HG03575 (cell line): ENCODE measurements at regions not wholly inside any gene's neighbourhood (a gene's known extent, or its start where the extent isn't known, plus 50 kb on each side); places are given as distances from the start of the nearest gene placed in this dataset.
"Not testable (repeated sequence)": the region's sequence is repeated elsewhere in the genome, so short reads cannot be mapped to it uniquely, and the experiment has no call there.

Source experiments
- ATAC-seq: cut with Tn5 transposase; IDR thresholded peaks from one replicate; pipeline ENCODE4 v1.9.1; 2021; ENCODE audit not compliant: unreplicated experiment, insufficient number of reproducible peaks, low FRiP score; ENCODE audit errors: extremely low read depth

DNA sequence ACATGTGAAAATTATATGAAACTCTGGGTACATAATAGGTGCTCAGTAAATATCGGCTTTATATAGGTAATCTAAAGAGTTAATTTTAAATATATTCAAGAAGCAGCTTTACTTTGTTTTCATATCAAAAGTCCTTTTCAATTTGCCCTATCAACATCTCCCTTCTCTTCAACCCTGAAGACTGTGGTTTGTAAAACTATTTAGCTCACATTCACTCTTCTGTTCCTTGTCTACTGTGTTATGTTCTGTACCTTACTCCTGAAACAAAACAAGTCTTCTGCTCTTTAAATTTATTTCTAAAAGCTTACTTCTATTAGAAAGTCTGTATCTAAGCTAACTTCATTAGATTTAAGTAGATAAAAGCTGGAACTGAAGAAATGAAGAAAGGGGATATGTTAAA, 301.7 kb upstream of the PMFBP1 start:
- no peak for ATAC-seq

GRCh38 chr16:72471317-72471924, 299.5 kb upstream of the PMFBP1 start:
- ATAC-seq = no peak

- ATAC-seq = no peak
Measured at GRCh38 chr16:72470541-72470940, 298.6 kb upstream of the PMFBP1 start.

DNA sequence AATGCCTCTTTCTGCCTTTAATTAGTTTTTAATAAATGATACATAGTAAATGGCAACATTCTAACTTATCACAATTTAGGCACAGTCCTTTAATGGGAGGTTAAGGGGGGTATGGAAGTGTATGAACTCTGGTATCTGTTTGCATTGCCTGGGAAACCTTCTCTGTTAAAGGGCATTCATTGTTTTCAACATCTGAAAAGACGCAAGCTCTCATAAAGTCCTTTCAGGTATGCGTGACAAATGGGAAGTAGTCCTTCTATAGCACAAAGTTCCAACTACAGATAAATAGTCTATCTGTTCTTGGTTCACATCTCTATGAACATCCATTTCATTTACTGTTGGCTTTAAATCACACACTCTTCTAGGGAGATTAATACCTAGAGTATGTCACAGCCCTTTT, 298.0 kb upstream of the PMFBP1 start:
- ATAC-seq = no peak

DNA sequence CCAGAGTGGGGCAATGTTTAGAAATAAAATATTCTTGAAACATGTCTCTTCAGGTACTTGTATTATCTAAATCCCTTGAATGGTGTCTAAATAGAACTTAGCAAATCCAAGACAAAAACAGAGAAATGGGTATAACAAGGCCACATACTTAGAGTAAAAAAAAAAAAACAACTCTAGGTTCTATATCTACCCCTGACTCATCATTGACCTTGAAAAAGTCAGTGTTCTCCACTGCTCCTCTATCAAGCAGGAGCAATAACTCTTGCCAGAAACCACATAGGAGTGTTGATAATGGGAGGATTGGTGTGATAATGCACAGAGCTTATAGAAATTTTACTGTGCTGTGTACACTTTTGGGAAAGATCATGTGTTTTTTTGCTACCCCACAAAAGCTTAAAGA, 296.6 kb upstream of the PMFBP1 start:
- no peak for ATAC-seq

DNA sequence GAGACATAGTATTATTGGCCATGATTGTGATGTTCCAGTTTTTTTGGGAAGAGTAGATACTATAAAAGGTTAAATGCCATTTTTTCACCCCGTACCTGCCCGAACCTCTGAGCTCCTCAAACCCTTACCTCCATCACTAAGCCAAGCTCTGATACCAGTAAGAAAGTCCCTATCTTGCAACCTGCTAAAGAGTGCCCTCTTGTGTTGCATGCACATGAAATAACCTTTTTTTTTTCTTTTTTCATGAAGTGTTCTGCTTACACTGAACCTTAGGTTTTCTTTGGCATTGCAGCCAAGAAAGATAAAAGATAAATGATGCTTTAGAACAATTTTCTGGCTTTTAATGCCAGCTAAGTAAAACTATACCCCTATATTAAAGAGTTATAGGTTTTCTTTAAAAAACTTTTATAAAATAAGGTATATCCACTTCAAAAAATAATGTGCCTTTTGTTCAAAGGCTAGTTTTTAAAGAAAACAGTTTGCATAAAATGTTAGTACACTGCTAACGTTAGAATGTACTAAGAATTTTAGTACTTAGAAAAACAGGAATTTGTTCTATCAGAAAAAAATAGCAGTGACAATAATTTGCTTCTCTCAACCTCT, 295.3 kb upstream of the PMFBP1 start:
- no peak for ATAC-seq

DNA sequence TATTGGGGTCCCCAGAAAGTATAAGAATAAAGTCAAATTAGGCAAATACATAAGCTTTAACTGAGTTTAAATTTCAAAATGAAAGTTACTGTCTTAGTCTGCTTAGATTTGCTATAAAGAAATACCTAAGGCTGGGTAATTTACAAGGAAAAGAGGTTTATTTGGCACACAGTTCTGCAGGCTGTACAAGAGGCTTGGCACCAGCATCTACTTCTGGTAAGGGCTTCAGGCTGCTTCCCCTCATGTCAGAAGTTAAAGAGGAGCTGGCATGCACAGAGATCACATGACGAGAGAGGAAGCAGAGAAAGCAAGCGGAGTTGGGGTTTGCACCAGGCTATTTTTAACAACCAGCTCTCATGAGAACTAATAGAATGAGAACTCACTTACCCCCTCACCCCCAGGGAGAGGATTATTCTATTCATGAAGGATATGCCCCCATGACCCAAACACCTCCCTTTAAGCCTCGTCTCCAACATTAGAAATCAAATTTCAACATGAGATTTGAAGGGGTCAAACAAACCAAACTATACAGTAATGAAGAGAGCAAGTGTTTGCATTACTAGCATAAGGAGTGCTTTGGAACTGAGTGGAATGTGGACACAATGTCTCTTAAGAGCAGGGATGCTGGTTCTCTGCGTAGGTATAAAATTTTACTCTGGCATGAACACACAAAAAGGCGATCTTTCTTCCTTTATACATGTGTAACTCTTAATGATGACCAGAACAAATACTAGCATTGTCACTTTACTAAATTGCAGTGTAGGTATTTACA, 292.8 kb upstream of the PMFBP1 start:
- no peak for ATAC-seq

DNA sequence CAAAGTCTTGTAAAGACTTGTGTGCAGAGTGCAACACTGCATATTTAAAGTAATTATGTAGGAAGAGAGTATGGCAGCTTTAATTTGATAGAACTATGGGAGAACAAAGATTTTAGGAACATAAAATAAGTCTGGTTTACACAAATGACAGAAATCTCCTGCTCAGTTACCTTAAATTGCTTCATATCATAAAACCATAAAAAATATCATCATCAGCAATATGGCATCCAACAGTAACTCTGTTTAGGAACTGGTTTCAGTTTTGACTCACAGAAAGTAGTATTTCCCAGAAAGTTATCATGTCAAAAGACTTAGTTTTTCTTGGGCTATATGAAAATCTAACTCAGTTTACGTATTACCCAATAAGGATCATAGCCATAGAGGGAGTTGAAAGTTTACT, 292.1 kb upstream of the PMFBP1 start:
- no peak for ATAC-seq

GRCh38 chr16:72458035-72458434, 286.1 kb upstream of the PMFBP1 start:
- no peak for ATAC-seq

- ATAC-seq = no peak
Measured at GRCh38 chr16:72457243-72457940, 285.4 kb upstream of the PMFBP1 start.

DNA sequence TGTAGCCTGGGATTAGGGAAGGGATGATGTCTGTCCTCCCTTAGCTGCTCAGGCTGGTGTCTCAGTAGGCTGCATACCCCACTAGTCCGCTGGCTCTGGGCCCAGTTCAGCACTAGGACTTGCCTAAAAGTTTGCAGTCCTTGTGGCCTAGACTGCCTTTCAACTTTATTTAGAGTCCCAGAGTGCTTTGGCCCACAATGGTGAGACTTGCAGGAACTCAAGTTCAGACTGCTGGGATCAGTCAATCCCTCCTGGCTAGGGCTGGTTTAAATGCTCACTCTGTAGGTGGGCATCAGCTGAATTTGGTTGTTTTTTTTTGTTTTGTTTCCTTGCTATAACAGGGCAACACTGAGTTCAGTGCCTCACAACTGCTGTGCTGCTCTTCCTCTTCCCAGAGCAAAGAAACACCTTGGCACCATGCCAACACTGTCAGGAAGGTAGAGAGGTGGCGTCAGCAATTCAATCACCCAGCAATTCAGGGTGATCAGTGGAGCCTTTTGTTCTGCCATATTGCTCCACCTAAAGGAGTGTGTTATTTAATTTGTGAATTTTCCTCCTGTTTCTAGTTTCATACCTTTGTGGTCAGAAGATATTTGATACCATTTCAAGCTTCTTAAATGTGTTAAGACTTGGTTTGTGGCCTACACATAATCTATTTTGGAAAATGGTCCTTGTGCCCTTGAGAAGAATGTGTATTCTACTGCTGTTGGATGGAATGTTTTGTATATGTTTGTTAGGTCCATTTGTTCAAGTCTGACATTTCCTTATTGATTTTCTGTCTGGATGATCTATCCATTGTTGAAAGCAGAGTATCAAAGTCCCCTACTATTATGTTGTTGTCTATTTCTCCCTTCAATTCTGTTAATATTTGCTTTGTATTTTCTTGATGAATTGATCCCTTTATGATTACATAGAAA, 284.0 kb upstream of the PMFBP1 start:
- ATAC-seq = no peak

DNA sequence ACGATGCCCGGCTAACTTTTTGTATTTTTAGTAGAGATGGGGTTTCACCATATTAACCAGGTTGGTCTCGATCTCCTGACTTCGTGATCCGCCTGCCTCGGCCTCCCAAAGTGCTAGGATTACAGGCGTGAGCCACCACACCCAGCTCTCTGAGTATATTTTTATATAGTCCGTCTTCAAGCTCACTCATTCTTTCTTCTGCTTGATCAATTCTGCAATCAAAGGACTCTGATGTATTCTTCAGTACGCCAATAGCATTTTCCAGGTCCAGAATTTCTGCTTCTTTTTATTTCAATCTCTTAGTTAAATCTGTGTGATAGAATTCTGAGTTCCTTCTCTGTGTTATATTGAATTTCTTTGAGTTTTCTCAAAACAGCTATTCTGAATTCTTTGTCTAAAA, 281.9 kb upstream of the PMFBP1 start:
- ATAC-seq = not testable (repeated sequence)

DNA sequence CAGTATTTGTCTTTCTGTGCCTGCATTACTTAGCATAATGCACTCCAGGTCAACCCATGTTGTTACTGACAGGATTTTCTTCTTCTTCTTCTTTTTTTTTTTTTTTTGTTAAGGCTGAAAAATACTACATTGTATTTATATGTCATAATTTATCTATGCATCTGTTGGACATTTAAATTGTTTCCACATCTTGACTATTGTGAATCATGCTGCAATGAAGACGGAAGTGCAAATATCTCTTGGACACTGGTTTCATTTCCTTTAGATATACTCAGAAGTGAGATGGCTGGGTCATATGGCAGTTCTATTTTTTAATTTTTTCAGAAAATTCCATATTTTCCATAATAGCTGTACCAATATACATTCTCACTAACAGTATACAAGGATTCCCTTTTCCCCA, 272.7 kb upstream of the PMFBP1 start:
- ATAC-seq = no peak

- no peak for ATAC-seq
Measured at GRCh38 chr16:72443809-72444208, 271.9 kb upstream of the PMFBP1 start.

DNA sequence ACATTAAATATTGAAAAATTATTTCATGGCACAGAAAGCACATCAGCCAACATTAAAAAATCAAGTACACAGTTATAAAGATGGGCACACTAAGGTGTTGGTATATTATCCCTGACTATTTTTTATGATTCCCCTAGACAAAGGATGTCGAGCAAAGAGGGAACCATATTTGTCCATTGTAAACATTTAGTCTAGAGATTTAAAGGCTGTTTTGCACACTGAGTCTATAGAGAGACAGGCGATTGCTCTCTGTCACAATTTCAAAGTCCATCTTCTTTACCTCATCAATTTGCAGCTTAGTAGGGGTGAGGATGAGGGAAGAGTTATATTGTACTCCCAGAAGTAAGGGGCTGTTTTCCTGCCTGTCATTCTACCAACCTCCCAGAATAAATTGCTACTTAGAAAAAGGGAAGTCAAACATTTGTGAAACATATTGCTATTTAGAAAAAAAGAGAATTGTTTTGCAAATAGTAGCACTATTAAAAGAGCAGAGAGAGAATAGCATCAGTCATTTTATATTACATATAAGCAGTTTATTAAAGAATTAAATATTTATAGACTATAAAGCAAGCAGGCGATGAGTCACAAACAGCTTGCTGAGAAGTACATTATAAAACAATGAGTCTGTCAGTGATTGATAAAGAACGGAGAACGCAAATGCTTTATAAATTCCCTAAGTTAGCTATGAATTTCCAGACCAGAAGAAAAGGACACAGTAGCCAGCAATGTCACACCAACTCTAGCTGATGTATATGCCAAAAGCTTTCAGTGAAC, 270.6 kb upstream of the PMFBP1 start:
- no peak for ATAC-seq

- ATAC-seq = no peak
Measured at GRCh38 chr16:72437891-72438290, 265.9 kb upstream of the PMFBP1 start.

DNA sequence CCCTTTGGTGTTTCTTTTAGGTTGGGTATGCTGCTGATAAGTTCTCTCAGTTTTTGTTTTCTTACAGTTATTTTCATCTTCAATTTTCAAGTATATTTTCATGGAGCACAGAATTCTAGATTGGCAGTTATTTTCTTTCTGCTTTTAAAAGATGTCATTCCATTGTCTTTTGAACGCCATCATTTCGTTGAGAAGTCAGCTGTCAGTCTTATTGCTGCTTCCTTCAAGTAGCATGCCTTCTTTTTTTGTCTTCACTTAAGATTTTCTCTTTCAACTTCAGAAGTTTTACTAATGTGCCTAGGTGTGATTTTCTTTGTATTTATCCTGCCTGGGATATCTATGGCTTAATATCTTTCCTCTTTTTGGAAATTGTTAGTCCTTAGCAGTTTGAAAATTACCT, 262.2 kb upstream of the PMFBP1 start:
- no peak for ATAC-seq

GRCh38 chr16:72430121-72430520, 258.2 kb upstream of the PMFBP1 start:
- ATAC-seq = no peak
